ENCODE measurements at regions not wholly inside any gene's neighbourhood (a gene's known extent, or its start where the extent isn't known, plus 50 kb on each side); places are given as distances from the start of the nearest gene placed in this dataset.

DNA sequence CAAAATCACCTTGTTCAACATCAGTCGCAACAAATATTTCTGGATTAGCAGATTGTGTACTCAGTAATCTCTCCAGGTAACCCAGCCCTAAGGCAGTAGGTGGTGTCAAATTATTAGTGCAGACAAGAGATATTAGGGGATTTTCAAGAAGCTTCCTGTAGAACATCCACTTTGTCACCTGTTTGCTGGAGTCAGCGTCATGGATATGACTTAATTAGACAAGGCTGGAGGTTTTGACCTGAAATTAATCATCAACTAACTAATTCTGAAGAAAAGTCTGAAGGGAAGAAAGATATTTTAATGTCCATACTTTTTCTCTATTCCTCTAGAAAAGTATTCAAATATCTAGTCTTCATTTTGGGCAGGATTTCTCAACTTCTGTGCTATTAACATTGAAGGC, 91.4 kb upstream of the CCDC112 start:
- no peak for TF ChIP-seq POLR2AphosphoS5 (IDR thresholded peaks at IDR 0.05; ENCODE audit: low read depth, low read length)
- TF ChIP-seq POLR2A (IDR thresholded peaks at IDR 0.05; ENCODE audit: low read depth, low read length) = no peak

Data from GM12892 (cell line).